IMR-90 (cell line): ENCODE measurements at regions not wholly inside any gene's neighbourhood (a gene's known extent, or its start where the extent isn't known, plus 50 kb on each side); places are given as distances from the start of the nearest gene placed in this dataset.

Experiments used
- CEBPB ChIP-seq: IDR thresholded peaks from 2 replicates; pipeline ENCODE4 v1.6.1; 2012; ENCODE audit warnings: low read depth, low read length, improper control_type of control experiment
- CTCF ChIP-seq: conservative IDR thresholded peaks from 2 replicates; pipeline ENCODE4 v1.5.1; 2012; ENCODE audit warnings: mild to moderate bottlenecking, low read depth, low read length, improper control_type of control experiment
- ELK1 ChIP-seq: fragments of 150-350 bp; IDR thresholded peaks from 2 replicates; pipeline ENCODE4 v1.6.1; 2016; ENCODE audit warnings: low read depth, mild to moderate bottlenecking, low read length, moderate library complexity, borderline replicate concordance
- FOS ChIP-seq: fragments of 150-350 bp; IDR thresholded peaks from 2 replicates; pipeline ENCODE4 v1.6.1; 2016; ENCODE audit warnings: low read depth, low read length
- MAFK ChIP-seq: IDR thresholded peaks from 2 replicates; pipeline ENCODE4 v1.6.1; 2012; ENCODE audit warnings: low read depth, low read length, improper control_type of control experiment
- MAZ ChIP-seq: IDR thresholded peaks from 2 replicates; pipeline ENCODE4 v1.6.1; 2012; ENCODE audit warnings: low read depth, mild to moderate bottlenecking, low read length, improper control_type of control experiment, moderate library complexity, borderline replicate concordance
- MXI1 ChIP-seq: IDR thresholded peaks from 2 replicates; pipeline ENCODE4 v1.6.1; 2012; ENCODE audit warnings: low read depth, mild to moderate bottlenecking, low read length, moderate library complexity, borderline replicate concordance
- POLR2A ChIP-seq: IDR thresholded peaks from 2 replicates; pipeline ENCODE4 v1.6.1; 2012; ENCODE audit warnings: mild to moderate bottlenecking, low read depth, low read length
- RAD21 ChIP-seq: IDR thresholded peaks from 2 replicates; pipeline ENCODE4 v1.6.1; 2012; ENCODE audit warnings: low read length, improper control_type of control experiment
- RCOR1 ChIP-seq: IDR thresholded peaks from 2 replicates; pipeline ENCODE4 v1.6.1; 2012; ENCODE audit warnings: mild to moderate bottlenecking, low read length, improper control_type of control experiment; ENCODE audit not compliant: insufficient replicate concordance
- RFX5 ChIP-seq: IDR thresholded peaks from 2 replicates; pipeline ENCODE4 v1.8.0; 2012; ENCODE audit warnings: low read depth, mild to moderate bottlenecking, low read length, moderate library complexity
- SMC3 ChIP-seq: fragments of 150-350 bp; IDR thresholded peaks from 2 replicates; pipeline ENCODE4 v1.6.1; 2016; ENCODE audit warnings: low read depth, mild to moderate bottlenecking, antibody characterized with exemption, low read length, moderate library complexity

- no peak for TF ChIP-seq MAZ
- no peak for TF ChIP-seq CEBPB
- TF ChIP-seq POLR2A = no peak
- TF ChIP-seq CTCF = no peak
- TF ChIP-seq RFX5 = no peak
- no peak for TF ChIP-seq FOS
- no peak for TF ChIP-seq MAFK
- no peak for TF ChIP-seq SMC3
- TF ChIP-seq ELK1 = no peak
- TF ChIP-seq RAD21 = no peak
- no peak for TF ChIP-seq RCOR1
- TF ChIP-seq MXI1 = no peak
Observed at GRCh38 chr11:105282658-105283057, 143.1 kb upstream of the CARD18 start.
